Neural cell (in vitro differentiated cells): ENCODE measurements at regions not wholly inside any gene's neighbourhood (a gene's known extent, or its start where the extent isn't known, plus 50 kb on each side); places are given as distances from the start of the nearest gene placed in this dataset.

Experiments used
- H2AFZ ChIP-seq: fragments of 200-600, 300-800 bp; sonication (generic), shearing (Covaris generic); 2 replicates; pipeline ENCODE4 v1.6.0; 2014; ENCODE audit warnings: low read depth, mild to moderate bottlenecking, antibody characterized with exemption, low read length, moderate library complexity
- H3F3A ChIP-seq: fragments of 200-600 bp; shearing (Covaris generic); 2 replicates; pipeline ENCODE4 v1.6.1; 2016; ENCODE audit warnings: mild to moderate bottlenecking, moderate library complexity, mixed read lengths, antibody characterized with exemption, low read length; ENCODE audit not compliant: insufficient read depth, poor library complexity, severe bottlenecking
- H3K27ac ChIP-seq: fragments of 200-600, 300-800 bp; sonication (generic), shearing (Covaris generic); 2 replicates; pipeline ENCODE4 v1.5.1; 2014; ENCODE audit warnings: mild to moderate bottlenecking, low read length, moderate library complexity
- H3K27me3 ChIP-seq: fragments of 300-800, 200-600 bp; sonication (generic), shearing (Covaris generic); 2 replicates; pipeline ENCODE4 v1.6.0; 2014; ENCODE audit warnings: mild to moderate bottlenecking, low read depth, low read length, moderate library complexity; ENCODE audit not compliant: insufficient read depth
- H3K36me3 ChIP-seq: fragments of 300-800, 200-600 bp; sonication (generic), shearing (Covaris generic); 2 replicates; pipeline ENCODE4 v1.5.1; 2014; ENCODE audit warnings: mild to moderate bottlenecking, antibody characterized with exemption, low read length, moderate library complexity; ENCODE audit not compliant: insufficient read depth
- H3K4me2 ChIP-seq: fragments of 300-800, 200-600 bp; sonication (generic), shearing (Covaris generic); 2 replicates; pipeline ENCODE4 v1.6.0; 2014; ENCODE audit warnings: mild to moderate bottlenecking, low read length
- H3K4me3 ChIP-seq: fragments of 300-800, 200-600 bp; sonication (generic), shearing (Covaris generic); 2 replicates; pipeline ENCODE4 v1.5.1; 2014; ENCODE audit warnings: mild to moderate bottlenecking, low read length, moderate library complexity
- H3K79me2 ChIP-seq: fragments of 200-600 bp; shearing (Covaris generic); replicated peaks from 2 replicates; pipeline ENCODE4 v1.6.0; 2014; ENCODE audit warnings: mild to moderate bottlenecking, low read length, moderate library complexity; ENCODE audit not compliant: insufficient read depth
- H3K9ac ChIP-seq: fragments of 300-800, 200-600 bp; sonication (generic), shearing (Covaris generic); 2 replicates; pipeline ENCODE4 v1.6.1; 2016; ENCODE audit warnings: mild to moderate bottlenecking, low read length, mixed read lengths
- H3K9me2 ChIP-seq: fragments of 200-600 bp; shearing (Covaris generic); 2 replicates; pipeline ENCODE4 v1.6.1; 2016; ENCODE audit warnings: mild to moderate bottlenecking, low read length, mixed read lengths; ENCODE audit not compliant: insufficient read depth
- H3K9me3 ChIP-seq: fragments of 200-600, 300-800 bp; sonication (generic), shearing (Covaris generic); 2 replicates; pipeline ENCODE4 v1.6.1; 2016; ENCODE audit warnings: mild to moderate bottlenecking, mixed run types, low read length, moderate library complexity, mixed read lengths
- H4K20me1 ChIP-seq: fragments of 200-600 bp; shearing (Covaris generic); 2 replicates; pipeline ENCODE4 v1.6.1; 2016; ENCODE audit warnings: mild to moderate bottlenecking, mixed run types; ENCODE audit not compliant: insufficient read depth
- CTCF ChIP-seq: fragments of 450-650 bp; IDR thresholded peaks from 2 replicates; pipeline ENCODE4 v1.5.1; 2014; ENCODE audit warnings: antibody characterized with exemption, mild to moderate bottlenecking, moderate library complexity; ENCODE audit not compliant: poor library complexity, severe bottlenecking
- EP300 ChIP-seq: fragments of 450-650 bp; conservative IDR thresholded peaks from 2 replicates; pipeline ENCODE4 v1.6.1; 2014; ENCODE audit warnings: antibody characterized with exemption, mild to moderate bottlenecking, moderate library complexity; ENCODE audit not compliant: poor library complexity, severe bottlenecking
- EZH2 ChIP-seq: fragments of 200-600, 300-800 bp; shearing (Covaris generic), sonication (generic); IDR thresholded peaks from 2 replicates; pipeline ENCODE4 v1.6.1; 2014; ENCODE audit warnings: antibody characterized with exemption, low read length, borderline replicate concordance, mild to moderate bottlenecking; ENCODE audit not compliant: insufficient read depth, poor library complexity, severe bottlenecking
- MXI1 ChIP-seq: fragments of 450-650 bp; conservative IDR thresholded peaks from 2 replicates; pipeline ENCODE4 v1.6.1; 2014; ENCODE audit warnings: antibody characterized with exemption, mild to moderate bottlenecking; ENCODE audit not compliant: poor library complexity, severe bottlenecking
- POLR2AphosphoS5 ChIP-seq: IDR thresholded peaks from 2 replicates; pipeline ENCODE4 v1.6.1; 2012
- RAD21 ChIP-seq: fragments of 450-650 bp; conservative IDR thresholded peaks from 2 replicates; pipeline ENCODE4 v1.6.1; 2014; ENCODE audit warnings: antibody characterized with exemption, mild to moderate bottlenecking, moderate library complexity
- REST ChIP-seq: IDR thresholded peaks from 2 replicates; pipeline ENCODE4 v1.6.1; 2012; ENCODE audit warnings: borderline replicate concordance
- SMC3 ChIP-seq: fragments of 450-650 bp; conservative IDR thresholded peaks from 2 replicates; pipeline ENCODE4 v1.6.1; 2014; ENCODE audit warnings: antibody characterized with exemption, mild to moderate bottlenecking, moderate library complexity; ENCODE audit not compliant: poor library complexity
- TAF1 ChIP-seq: IDR thresholded peaks from 2 replicates; pipeline ENCODE4 v1.6.1; 2012; ENCODE audit warnings: low read depth

- no peak overlapping the region for H3K4me2 ChIP-seq
- H3K9ac ChIP-seq: no peak overlapping the region
- TF ChIP-seq CTCF (no peak), TAF1 (no peak), POLR2AphosphoS5 (no peak), MXI1 (no peak), RAD21 (no peak), EP300 (no peak), EZH2 (no peak), SMC3 (no peak), REST (no peak)
- H3F3A ChIP-seq: no peaks in the 10 kb centered on the region
- no peak overlapping the region for H3K4me3 ChIP-seq
- H3K27ac ChIP-seq: no peak overlapping the region
- H3K9me3 ChIP-seq: no peaks in the 10 kb centered on the region
- no peaks in the 10 kb centered on the region for H3K36me3 ChIP-seq
- no peak overlapping the region for H2AFZ ChIP-seq
- no peaks in the 10 kb centered on the region for H3K9me2 ChIP-seq
- H3K27me3 ChIP-seq: no peaks in the 10 kb centered on the region
- no peaks in the 10 kb centered on the region for H4K20me1 ChIP-seq
- H3K79me2 ChIP-seq: no peaks in the 10 kb centered on the region
Observed at GRCh38 chr7:52670608-52671225, 364.7 kb upstream of the POM121L12 start.

- Histone ChIP-seq H3K9ac (no peak overlapping the region), H3K4me3 (no peak overlapping the region), H3K27ac (no peak overlapping the region), H3K4me2 (no peak overlapping the region), H3F3A (no peaks in the 10 kb centered on the region), H3K27me3 (no peaks in the 10 kb centered on the region), H3K36me3 (no peaks in the 10 kb centered on the region), H4K20me1 (no peaks in the 10 kb centered on the region), H3K9me2 (no peaks in the 10 kb centered on the region), H3K79me2 (no peaks in the 10 kb centered on the region), H2AFZ (no peak overlapping the region), H3K9me3 (no peaks in the 10 kb centered on the region)
- no peak for TF ChIP-seq TAF1
- TF ChIP-seq RAD21: no peak
- no peak for TF ChIP-seq MXI1
- no peak for TF ChIP-seq CTCF
- no peak for TF ChIP-seq POLR2AphosphoS5
- TF ChIP-seq SMC3: no peak
- no peak for TF ChIP-seq EP300
- TF ChIP-seq EZH2: no peak
- no peak for TF ChIP-seq REST
Observed at GRCh38 chr7:52669031-52669430, 366.4 kb upstream of the POM121L12 start.
